OCI-LY7 (cell line): ENCODE measurements at regions not wholly inside any gene's neighbourhood (a gene's known extent, or its start where the extent isn't known, plus 50 kb on each side); places are given as distances from the start of the nearest gene placed in this dataset.

Experiments
- BruUV-seq: library from RNA; stranded (reverse); fragments of 400-500 nt; replicated peaks from 2 replicates; lab custom pipeline; 2021; lab: Mats Ljungman, UMichigan
- CTCF ChIA-PET: fragments of 300-600 bp; sonication (Branson Sonifier 250); formaldehyde crosslinking; loops from one replicate; lab custom pipeline; 2022; ENCODE audit warnings: antibody characterized with exemption; ENCODE audit not compliant: unreplicated experiment; lab: Charles Lee
- POLR2A ChIA-PET: fragments of 300-600 bp; sonication (Branson Sonifier 250); formaldehyde crosslinking; loops from one replicate; lab custom pipeline; 2022; ENCODE audit warnings: antibody characterized with exemption; lab: Charles Lee
- DNase-seq: peaks from one replicate; pipeline ENCODE4 v3.0.0-alpha.2; 2015; ENCODE audit warnings: low spot score
- H2AFZ ChIP-seq: fragments of 200-600 bp; sonication (generic), shearing (Covaris generic); 2 replicates; pipeline ENCODE4 v1.6.1; 2014; ENCODE audit warnings: mild to moderate bottlenecking, antibody characterized with exemption, low read length, moderate library complexity
- H3K27ac ChIP-seq: fragments of 200-600 bp; sonication (generic); 2 replicates; pipeline ENCODE4 v1.5.1; 2014; ENCODE audit warnings: mixed run types, low read depth, mild to moderate bottlenecking, moderate library complexity, low read length, inconsistent platforms; ENCODE audit not compliant: poor library complexity, severe bottlenecking
- H3K36me3 ChIP-seq: fragments of 200-600 bp; sonication (generic); 2 replicates; pipeline ENCODE4 v1.6.1; 2014; ENCODE audit warnings: mild to moderate bottlenecking, antibody characterized with exemption, low read length, moderate library complexity, mixed read lengths; ENCODE audit not compliant: insufficient read depth
- H3K4me1 ChIP-seq: fragments of 200-600 bp; sonication (generic); 2 replicates; pipeline ENCODE4 v1.5.1; 2014; ENCODE audit warnings: mild to moderate bottlenecking, low read length; ENCODE audit not compliant: insufficient read depth, poor library complexity, severe bottlenecking
- H3K4me2 ChIP-seq: fragments of 200-600 bp; sonication (generic); 2 replicates; pipeline ENCODE4 v1.6.1; 2014; ENCODE audit warnings: mild to moderate bottlenecking, low read length
- H3K4me3 ChIP-seq: fragments of 200-600 bp; sonication (generic); 2 replicates; pipeline ENCODE4 v1.5.1; 2014; ENCODE audit warnings: mild to moderate bottlenecking, low read depth, low read length; ENCODE audit not compliant: poor library complexity, severe bottlenecking
- H3K79me2 ChIP-seq: fragments of 200-600 bp; sonication (generic); 2 replicates; pipeline ENCODE4 v1.6.1; 2016; ENCODE audit warnings: low read depth, mild to moderate bottlenecking, low read length, moderate library complexity, mixed read lengths; ENCODE audit not compliant: insufficient read depth
- H3K9me2 ChIP-seq: fragments of 200-600 bp; sonication (generic); 2 replicates; pipeline ENCODE4 v1.6.1; 2016; ENCODE audit warnings: mild to moderate bottlenecking, low read length, mixed read lengths; ENCODE audit not compliant: insufficient read depth
- H3K9me3 ChIP-seq: fragments of 200-600 bp; sonication (generic); 2 replicates; pipeline ENCODE4 v1.6.1; 2014; ENCODE audit warnings: mild to moderate bottlenecking, mixed run types, low read length, mixed read lengths
- H4K20me1 ChIP-seq: fragments of 200-600 bp; sonication (generic); 2 replicates; pipeline ENCODE4 v1.6.1; 2014; ENCODE audit warnings: mild to moderate bottlenecking, antibody characterized with exemption, low read length, moderate library complexity, mixed read lengths; ENCODE audit not compliant: insufficient read depth
- CTCF ChIP-seq: fragments of 200-600 bp; sonication (generic); conservative IDR thresholded peaks from 2 replicates; pipeline ENCODE4 v1.5.1; 2014; ENCODE audit warnings: mild to moderate bottlenecking, antibody characterized with exemption, low read length, moderate library complexity, mixed read lengths
- EZH2phosphoT487 ChIP-seq: fragments of 200-600 bp; sonication (generic); IDR thresholded peaks from 2 replicates; pipeline ENCODE4 v1.6.1; 2018; ENCODE audit warnings: low read depth, borderline replicate concordance, mild to moderate bottlenecking, mixed run types, antibody characterized with exemption, low read length, moderate library complexity, mixed read lengths
- intact Hi-C: fragments of 100-400 bp; cut with micrococcal nuclease; formaldehyde crosslinking; loops from one replicate; pipeline ENCODE4 v1.10.0; 2022; ENCODE audit not compliant: unreplicated experiment

GRCh38 chr5:62038024-62038423, 268.0 kb upstream of the KIF2A start:
- H3K9me3 ChIP-seq, result no peaks in the 10 kb centered on the region
- no peaks in the 10 kb centered on the region for H3K79me2 ChIP-seq
- no peaks in the 10 kb centered on the region for H3K9me2 ChIP-seq
- H3K4me3 ChIP-seq, result no peak overlapping the region
- no peaks in the 10 kb centered on the region for H4K20me1 ChIP-seq
- ChIA-PET POLR2A (interaction anchor here (0.8 kb wide), 1 partner anchor 99 kb away, joined by 3 read pairs; no protein-coding TSS in a partner anchor), CTCF (no interaction called here)
- intact Hi-C loops, result no loop called here
- no TSS peak for BruUV-seq
- H3K4me1 ChIP-seq, result no peaks in the 10 kb centered on the region
- H3K36me3 ChIP-seq, result no peaks in the 10 kb centered on the region
- TF ChIP-seq EZH2phosphoT487 (no peak), CTCF (no peak)
- H2AFZ ChIP-seq, result no peak overlapping the region
- DNase-seq, result no peak
- no peak overlapping the region for H3K27ac ChIP-seq
- no peak overlapping the region for H3K4me2 ChIP-seq

- Histone ChIP-seq H3K27ac (no peak overlapping the region), H3K4me3 (no peak overlapping the region), H2AFZ (no peak overlapping the region), H3K4me2 (no peak overlapping the region), H3K9me3 (no peaks in the 10 kb centered on the region), H4K20me1 (no peaks in the 10 kb centered on the region), H3K4me1 (no peaks in the 10 kb centered on the region), H3K79me2 (no peaks in the 10 kb centered on the region), H3K36me3 (no peaks in the 10 kb centered on the region), H3K9me2 (no peaks in the 10 kb centered on the region)
- intact Hi-C loops, result no loop called here
- TF ChIP-seq EZH2phosphoT487 (no peak), CTCF (no peak)
- ChIA-PET CTCF (no interaction called here), POLR2A (interaction anchor here (0.6 kb wide), 1 partner anchor 36 kb away, joined by 3 read pairs; no protein-coding TSS in a partner anchor)
- DNase-seq, result no peak
- BruUV-seq, result no TSS peak
Observed at GRCh38 chr5:62041156-62041756, 264.8 kb upstream of the KIF2A start.

- Histone ChIP-seq H3K9me2 (no peaks in the 10 kb centered on the region), H3K27ac (no peak overlapping the region), H3K4me3 (no peak overlapping the region), H3K79me2 (no peaks in the 10 kb centered on the region), H3K36me3 (no peaks in the 10 kb centered on the region), H3K4me2 (no peak overlapping the region), H4K20me1 (no peaks in the 10 kb centered on the region), H2AFZ (no peak overlapping the region), H3K9me3 (no peaks in the 10 kb centered on the region), H3K4me1 (no peaks in the 10 kb centered on the region)
- BruUV-seq, result no TSS peak
- CTCF ChIA-PET, result no interaction called here
- intact Hi-C loops, result no loop called here
- DNase-seq, result no peak
- POLR2A ChIA-PET, result interaction anchor here (0.6 to 0.7 kb wide), 2 partner anchors 84 to 1417 kb away, joined by 3 to 4 read pairs; no protein-coding TSS in a partner anchor
- TF ChIP-seq CTCF, result no peak
- TF ChIP-seq EZH2phosphoT487, result no peak
Observed at GRCh38 chr5:62042007-62042406, 264.0 kb upstream of the KIF2A start.
